ENCODE measurements at regions not wholly inside any gene's neighbourhood (a gene's known extent, or its start where the extent isn't known, plus 50 kb on each side); places are given as distances from the start of the nearest gene placed in this dataset.

- Histone ChIP-seq H3K27ac (ENCODE audit: low read depth, low read length) (no peak overlapping the region), H3K4me1 (ENCODE audit: control insufficient read depth, insufficient read depth, low read length) (peaks cover 14% of the 10 kb centered on the region), H3K36me3 (ENCODE audit: control insufficient read depth, insufficient read depth, low read length) (no peaks in the 10 kb centered on the region), H3K9ac (ENCODE audit: low read depth, low read length) (no peak overlapping the region), H3K27me3 (ENCODE audit: control insufficient read depth, insufficient read depth, low read length) (0 out of 2 replicates have a peak, but pooled peaks cover 8% of the 10 kb centered on the region), H3K9me3 (ENCODE audit: control insufficient read depth, insufficient read depth, low read length) (no peaks in the 10 kb centered on the region), H3K4me3 (ENCODE audit: low read depth, low read length) (no peak overlapping the region)
Measured at GRCh38 chr11:115931548-115932083, 427.4 kb upstream of the CADM1 start.

GRCh38 chr11:115930886-115931547, 426.8 kb upstream of the CADM1 start:
- Histone ChIP-seq H3K9me3 (ENCODE audit: control insufficient read depth, insufficient read depth, low read length) (no peaks in the 10 kb centered on the region), H3K36me3 (ENCODE audit: control insufficient read depth, insufficient read depth, low read length) (no peaks in the 10 kb centered on the region), H3K27me3 (ENCODE audit: control insufficient read depth, insufficient read depth, low read length) (0 out of 2 replicates have a peak, but pooled peaks cover 8% of the 10 kb centered on the region), H3K27ac (ENCODE audit: low read depth, low read length) (no peak overlapping the region), H3K4me1 (ENCODE audit: control insufficient read depth, insufficient read depth, low read length) (peaks cover 14% of the 10 kb centered on the region), H3K4me3 (ENCODE audit: low read depth, low read length) (no peak overlapping the region), H3K9ac (ENCODE audit: low read depth, low read length) (no peak overlapping the region)

- Histone ChIP-seq H3K27ac (ENCODE audit: low read depth, low read length) (no peak overlapping the region), H3K4me3 (ENCODE audit: low read depth, low read length) (no peak overlapping the region), H3K9ac (ENCODE audit: low read depth, low read length) (no peak overlapping the region), H3K27me3 (ENCODE audit: control insufficient read depth, insufficient read depth, low read length) (0 out of 2 replicates have a peak, but pooled peaks cover 6% of the 10 kb centered on the region), H3K9me3 (ENCODE audit: control insufficient read depth, insufficient read depth, low read length) (no peaks in the 10 kb centered on the region), H3K36me3 (ENCODE audit: control insufficient read depth, insufficient read depth, low read length) (no peaks in the 10 kb centered on the region), H3K4me1 (ENCODE audit: control insufficient read depth, insufficient read depth, low read length) (peaks cover 14% of the 10 kb centered on the region)
Measured at GRCh38 chr11:115930291-115930690, 426.1 kb upstream of the CADM1 start.

- Histone ChIP-seq H3K27ac (ENCODE audit: low read depth, low read length) (no peak overlapping the region), H3K9ac (ENCODE audit: low read depth, low read length) (no peak overlapping the region)
Measured at GRCh38 chr11:115929618-115930129, 425.5 kb upstream of the CADM1 start.

GRCh38 chr11:115928811-115929210, 424.6 kb upstream of the CADM1 start:
- no peak overlapping the region for H3K4me3 ChIP-seq (ENCODE audit: low read depth, low read length)
- no peak overlapping the region for H3K27ac ChIP-seq (ENCODE audit: low read depth, low read length)
- peaks cover 14% of the 10 kb centered on the region for H3K4me1 ChIP-seq (ENCODE audit: control insufficient read depth, insufficient read depth, low read length)
- 0 out of 2 replicates have a peak, but pooled peaks cover 4% of the 10 kb centered on the region for H3K27me3 ChIP-seq (ENCODE audit: control insufficient read depth, insufficient read depth, low read length)
- no peak overlapping the region for H3K9ac ChIP-seq (ENCODE audit: low read depth, low read length)
- no peaks in the 10 kb centered on the region for H3K36me3 ChIP-seq (ENCODE audit: control insufficient read depth, insufficient read depth, low read length)
- H3K9me3 ChIP-seq (ENCODE audit: control insufficient read depth, insufficient read depth, low read length), result no peaks in the 10 kb centered on the region

More at GRCh38 chr11:115929618-115930129, 425.5 kb upstream of the CADM1 start:
- Histone ChIP-seq H3K9me3 (ENCODE audit: control insufficient read depth, insufficient read depth, low read length) (no peaks in the 10 kb centered on the region), H3K36me3 (ENCODE audit: control insufficient read depth, insufficient read depth, low read length) (no peaks in the 10 kb centered on the region), H3K4me1 (ENCODE audit: control insufficient read depth, insufficient read depth, low read length) (peaks cover 14% of the 10 kb centered on the region), H3K27me3 (ENCODE audit: control insufficient read depth, insufficient read depth, low read length) (0 out of 2 replicates have a peak, but pooled peaks cover 4% of the 10 kb centered on the region), H3K4me3 (ENCODE audit: low read depth, low read length) (no peak overlapping the region)

- H3K9ac ChIP-seq (ENCODE audit: low read depth, low read length), result no peak overlapping the region
- no peaks in the 10 kb centered on the region for H3K9me3 ChIP-seq (ENCODE audit: control insufficient read depth, insufficient read depth, low read length)
- H3K4me1 ChIP-seq (ENCODE audit: control insufficient read depth, insufficient read depth, low read length), result peaks cover 14% of the 10 kb centered on the region
- no peaks in the 10 kb centered on the region for H3K36me3 ChIP-seq (ENCODE audit: control insufficient read depth, insufficient read depth, low read length)
- H3K27ac ChIP-seq (ENCODE audit: low read depth, low read length), result no peak overlapping the region
- H3K27me3 ChIP-seq (ENCODE audit: control insufficient read depth, insufficient read depth, low read length), result 0 out of 2 replicates have a peak, but pooled peaks cover 4% of the 10 kb centered on the region
- H3K4me3 ChIP-seq (ENCODE audit: low read depth, low read length), result no peak overlapping the region
Measured at GRCh38 chr11:115927823-115928329, 423.7 kb upstream of the CADM1 start.

GRCh38 chr11:115926601-115927000, 422.4 kb upstream of the CADM1 start:
- Histone ChIP-seq H3K4me1 (ENCODE audit: control insufficient read depth, insufficient read depth, low read length) (peaks cover 14% of the 10 kb centered on the region), H3K9me3 (ENCODE audit: control insufficient read depth, insufficient read depth, low read length) (no peaks in the 10 kb centered on the region), H3K9ac (ENCODE audit: low read depth, low read length) (no peak overlapping the region), H3K27ac (ENCODE audit: low read depth, low read length) (no peak overlapping the region), H3K36me3 (ENCODE audit: control insufficient read depth, insufficient read depth, low read length) (no peaks in the 10 kb centered on the region), H3K4me3 (ENCODE audit: low read depth, low read length) (no peak overlapping the region), H3K27me3 (ENCODE audit: control insufficient read depth, insufficient read depth, low read length) (0 out of 2 replicates have a peak, but pooled peaks cover 4% of the 10 kb centered on the region)

GRCh38 chr11:115926138-115926537, 421.9 kb upstream of the CADM1 start:
- Histone ChIP-seq H3K4me1 (ENCODE audit: control insufficient read depth, insufficient read depth, low read length) (peaks cover 12% of the 10 kb centered on the region), H3K27ac (ENCODE audit: low read depth, low read length) (no peak overlapping the region), H3K9ac (ENCODE audit: low read depth, low read length) (no peak overlapping the region)

GRCh38 chr11:115925568-115926090, 421.4 kb upstream of the CADM1 start:
- Histone ChIP-seq H3K4me1 (ENCODE audit: control insufficient read depth, insufficient read depth, low read length) (peaks cover 7% of the 10 kb centered on the region; the same call in 1 of the 2 replicates), H3K27me3 (ENCODE audit: control insufficient read depth, insufficient read depth, low read length) (0 out of 2 replicates have a peak, but pooled peaks cover 4% of the 10 kb centered on the region), H3K4me3 (ENCODE audit: low read depth, low read length) (no peak overlapping the region), H3K9ac (ENCODE audit: low read depth, low read length) (no peak overlapping the region), H3K36me3 (ENCODE audit: control insufficient read depth, insufficient read depth, low read length) (no peaks in the 10 kb centered on the region), H3K27ac (ENCODE audit: low read depth, low read length) (no peak overlapping the region), H3K9me3 (ENCODE audit: control insufficient read depth, insufficient read depth, low read length) (no peaks in the 10 kb centered on the region)

More at GRCh38 chr11:115926138-115926537, 421.9 kb upstream of the CADM1 start:
- no peaks in the 10 kb centered on the region for H3K9me3 ChIP-seq (ENCODE audit: control insufficient read depth, insufficient read depth, low read length)
- H3K36me3 ChIP-seq (ENCODE audit: control insufficient read depth, insufficient read depth, low read length), result no peaks in the 10 kb centered on the region
- 0 out of 2 replicates have a peak, but pooled peaks cover 4% of the 10 kb centered on the region for H3K27me3 ChIP-seq (ENCODE audit: control insufficient read depth, insufficient read depth, low read length)
- no peak overlapping the region for H3K4me3 ChIP-seq (ENCODE audit: low read depth, low read length)

- H3K9me3 ChIP-seq (ENCODE audit: control insufficient read depth, insufficient read depth, low read length), result no peaks in the 10 kb centered on the region
- no peak overlapping the region for H3K4me3 ChIP-seq (ENCODE audit: low read depth, low read length)
- H3K36me3 ChIP-seq (ENCODE audit: control insufficient read depth, insufficient read depth, low read length), result no peaks in the 10 kb centered on the region
- no peak overlapping the region for H3K9ac ChIP-seq (ENCODE audit: low read depth, low read length)
- peaks cover under 1% of the 10 kb centered on the region; the same call in 1 of the 2 replicates for H3K4me1 ChIP-seq (ENCODE audit: control insufficient read depth, insufficient read depth, low read length)
- H3K27ac ChIP-seq (ENCODE audit: low read depth, low read length), result no peak overlapping the region
- H3K27me3 ChIP-seq (ENCODE audit: control insufficient read depth, insufficient read depth, low read length), result no peaks in the 10 kb centered on the region
Measured at GRCh38 chr11:115924744-115925567, 420.7 kb upstream of the CADM1 start.
